Pancreas (tissue), 10 donors: ENCODE measurements at regions not wholly inside any gene's neighbourhood (a gene's known extent, or its start where the extent isn't known, plus 50 kb on each side); places are given as distances from the start of the nearest gene placed in this dataset.

Experiments used
- ATAC-seq, 4 donors: fragments of 200-7000 bp; cut with Tn5 transposase; one replicate each; pipeline versions ENCODE4 v1.8.0 to v1.9.1; 2020; ENCODE audit warnings: mild to moderate bottlenecking in 4 of 4, moderate library complexity in 4 of 4
- DNase-seq, 6 donors: peaks; one replicate each; pipeline ENCODE4 v3.0.0-alpha.2; 2020
- FAIRE-seq: peaks from 2 replicates; lab custom pipeline; 2012; peaks lifted over from hg19 to GRCh38; lab: Jason Lieb, UNC
- H3K27ac ChIP-seq, 4 donors: fragments of 200-600 bp; sonication (generic); 1 replicate in 3 of 4; 2 replicates in 1 of 4; pipeline versions ENCODE4 v1.5.0 to v1.8.0; 2020
- H3K27me3 ChIP-seq, 4 donors: fragments of 200-600 bp; one replicate each; pipeline ENCODE4 v1.8.0; 2021
- H3K36me3 ChIP-seq, 3 donors: fragments of 200-600 bp; sonication (generic) in 1 of 3; one replicate each; pipeline versions ENCODE4 v1.5.0 to v1.8.0; 2020 to 2021
- H3K4me1 ChIP-seq, 3 donors: fragments of 200-600 bp; one replicate each; pipeline ENCODE4 v1.8.0; 2021
- H3K4me3 ChIP-seq, 4 donors: fragments of 200-600 bp; sonication (generic) in 2 of 4; one replicate each; pipeline versions ENCODE4 v1.5.0 to v1.8.0; 2020 to 2021
- H3K9me3 ChIP-seq, 4 donors: fragments of 200-600 bp; one replicate each; pipeline ENCODE4 v1.8.0; 2021
- CTCF ChIP-seq, 4 donors: fragments of 200-600 bp; sonication (generic) in 3 of 4; IDR thresholded peaks; one replicate each; pipeline versions ENCODE4 v1.5.0 to v1.8.0; 2021; ENCODE audit warnings: antibody characterized with exemption in 4 of 4
- WGBS, 2 donors: extraction: QIAGEN DNeasy Blood & Tissue Kit; methylation state at CpG; one replicate each; pipeline ENCODE4 v1.1.7; 2013; 5-methylcytosine and 5-hydroxymethylcytosine counted together
- intact Hi-C, 3 donors: fragments of 100-400 bp; cut with DNase I; formaldehyde crosslinking; loops; one replicate each; pipeline versions ENCODE4 v1.11.1 to v1.14.2; 2022
- donor health status: healthy with polysubstance abuse.
- donor health status: DM: no; HTN: no; CAD: no; lungs with moderate emphysema.
- donor health status: DM: no; HTN: no; CAD: no.
- donor health status: control.
- donor health status: control.
- donor health status: Bipolar disorder and iron deficiency.
- donor health status: DM: yes; HTN: yes; CAD: no.
- donor health status: DM: no; HTN: no; CAD: no.
- donor health status: DM: no; HTN: no; CAD: no.
- donor health status: DM: yes; HTN: yes; CAD: no.

- Histone ChIP-seq H3K36me3 (no peaks in the 10 kb centered on the region), H3K27ac (no peak overlapping the region), H3K4me3 (no peak overlapping the region), H3K27me3 (no peaks in the 10 kb centered on the region), H3K4me1 (no peaks in the 10 kb centered on the region), H3K9me3 (no peaks in the 10 kb centered on the region)
- DNase-seq (no peak), ATAC-seq (no peak), FAIRE-seq (no peak)
- WGBS, 2 donors: 56 to 63% methylated on average over 3 of the region's 3 CpGs
- intact Hi-C loops: no loop called here
- no peak for TF ChIP-seq CTCF (IDR thresholded peaks at IDR 0.05)
Observed at GRCh38 chr11:112874980-112875379, 86.2 kb upstream of the NCAM1 start.

- 41 to 42% methylated on average over 11 of the region's 11 CpGs for WGBS, 2 donors
- DNase-seq (no peak), FAIRE-seq (no peak)
Observed at GRCh38 chr11:112877581-112877980, 83.6 kb upstream of the NCAM1 start.

GRCh38 chr11:112878033-112878601 is 83.1 kb upstream of the NCAM1 start:
- DNase-seq: no peak
- no peak for TF ChIP-seq CTCF (IDR thresholded peaks at IDR 0.05)
- Histone ChIP-seq H3K9me3 (no peaks in the 10 kb centered on the region), H3K4me3 (no peak overlapping the region), H3K27ac (no peak overlapping the region), H3K36me3 (no peaks in the 10 kb centered on the region), H3K27me3 (no peaks in the 10 kb centered on the region), H3K4me1 (no peaks in the 10 kb centered on the region)
- WGBS, 2 donors: 65 to 70% methylated on average over 7 of the region's 7 CpGs
- FAIRE-seq: no peak
- intact Hi-C loops: no loop called here
- ATAC-seq: no peak

More at GRCh38 chr11:112877581-112877980, 83.6 kb upstream of the NCAM1 start:
- Histone ChIP-seq H3K4me3 (no peak overlapping the region), H3K9me3 (no peaks in the 10 kb centered on the region), H3K36me3 (no peaks in the 10 kb centered on the region), H3K27ac (no peak overlapping the region), H3K27me3 (no peaks in the 10 kb centered on the region), H3K4me1 (no peaks in the 10 kb centered on the region)
- intact Hi-C loops: no loop called here
- ATAC-seq: no peak
- no peak for TF ChIP-seq CTCF (IDR thresholded peaks at IDR 0.05)

GRCh38 chr11:112880495-112880894 is 80.7 kb upstream of the NCAM1 start:
- WGBS, 2 donors: 45 to 46% methylated on average over 4 of the region's 4 CpGs
- ATAC-seq (no peak), FAIRE-seq (no peak), DNase-seq (no peak)
- Histone ChIP-seq H3K4me3 (no peak overlapping the region), H3K9me3 (no peaks in the 10 kb centered on the region), H3K4me1 (no peaks in the 10 kb centered on the region), H3K27me3 (no peaks in the 10 kb centered on the region), H3K27ac (no peak overlapping the region), H3K36me3 (no peaks in the 10 kb centered on the region)
- intact Hi-C loops: no loop called here
- no peak for TF ChIP-seq CTCF (IDR thresholded peaks at IDR 0.05)

- Histone ChIP-seq H3K4me1 (no peaks in the 10 kb centered on the region), H3K4me3 (peak overlapping the region in 2 of 4 donors; percentile 17 to 30), H3K9me3 (no peaks in the 10 kb centered on the region), H3K27me3 (no peaks in the 10 kb centered on the region), H3K27ac (no peak overlapping the region), H3K36me3 (no peaks in the 10 kb centered on the region)
- intact Hi-C loops: no loop called here
- ATAC-seq: peak; percentile 96 to 99 (median 98)
- no peak for TF ChIP-seq CTCF (IDR thresholded peaks at IDR 0.05)
- peak; percentile 53 to 73 (median 63) for DNase-seq
- 6 to 23% methylated on average over 17 of the region's 17 CpGs for WGBS, 2 donors
- FAIRE-seq: no peak
Observed at GRCh38 chr11:112881461-112881860, 79.8 kb upstream of the NCAM1 start.
